HFF-Myc (cell line): ENCODE measurements at regions not wholly inside any gene's neighbourhood (a gene's known extent, or its start where the extent isn't known, plus 50 kb on each side); places are given as distances from the start of the nearest gene placed in this dataset.
"Not testable (repeated sequence)": the region's sequence is repeated elsewhere in the genome, so short reads cannot be mapped to it uniquely, and the experiment has no call there.

Experiments
- DNase-seq: peaks from one replicate; pipeline ENCODE4 v3.0.0-alpha.2; 2011; ENCODE audit warnings: low read depth; ENCODE audit errors: extremely low read depth
- H3K4me3 ChIP-seq: replicated peaks from 2 replicates; pipeline ENCODE4 v1.5.1; 2011; ENCODE audit warnings: low read depth, mild to moderate bottlenecking, control low read depth, low read length
- CTCF ChIP-seq: IDR thresholded peaks from 2 replicates; pipeline ENCODE4 v1.5.1; 2012; ENCODE audit warnings: mild to moderate bottlenecking, low read depth, low read length, control low read depth; ENCODE audit errors: missing control alignments

GRCh38 chr4:55696424-55696823, 60.3 kb upstream of the NMU start:
- not testable (repeated sequence) for H3K4me3 ChIP-seq, DNase-seq

- no peak overlapping the region for H3K4me3 ChIP-seq
- no peak for TF ChIP-seq CTCF
- no peak for DNase-seq
Observed at GRCh38 chr4:55706541-55706940, 70.4 kb upstream of the NMU start.

- DNase-seq = no peak
- H3K4me3 ChIP-seq = no peak overlapping the region
- no peak for TF ChIP-seq CTCF
Observed at GRCh38 chr4:55707507-55707906, 71.4 kb upstream of the NMU start.

- not testable (repeated sequence) for H3K4me3 ChIP-seq, DNase-seq
Observed at GRCh38 chr4:55707991-55708390, 71.9 kb upstream of the NMU start.

GRCh38 chr4:55712835-55713234, 76.7 kb upstream of the NMU start:
- H3K4me3 ChIP-seq, DNase-seq: not testable (repeated sequence)

- no peak for TF ChIP-seq CTCF
- DNase-seq = no peak
- no peak overlapping the region for H3K4me3 ChIP-seq
Observed at GRCh38 chr4:55721651-55722050, 85.6 kb upstream of the NMU start.

- no peak overlapping the region for H3K4me3 ChIP-seq
- TF ChIP-seq CTCF = no peak
- no peak for DNase-seq
Observed at GRCh38 chr4:55722132-55722531, 86.0 kb upstream of the NMU start.

GRCh38 chr4:55723403-55723802, 87.3 kb upstream of the NMU start:
- H3K4me3 ChIP-seq = no peak overlapping the region
- TF ChIP-seq CTCF = no peak
- no peak for DNase-seq

- no peak overlapping the region for H3K4me3 ChIP-seq
- DNase-seq = no peak
- TF ChIP-seq CTCF = no peak
Observed at GRCh38 chr4:55725057-55725456, 89.0 kb upstream of the NMU start.
